Common myeloid progenitor, CD34-positive (primary cell): ENCODE measurements at regions not wholly inside any gene's neighbourhood (a gene's known extent, or its start where the extent isn't known, plus 50 kb on each side); places are given as distances from the start of the nearest gene placed in this dataset.

Experiments
- CTCF ChIA-PET: fragments of 350-600 bp; sonication (Branson Sonifier 250); formaldehyde crosslinking; loops from one replicate; lab custom pipeline; 2021; ENCODE audit warnings: antibody characterized with exemption; lab: Charles Lee
- POLR2A ChIA-PET: fragments of 350-600 bp; sonication (Branson Sonifier 250); formaldehyde crosslinking; loops from one replicate; lab custom pipeline; 2021; ENCODE audit warnings: antibody characterized with exemption; lab: Charles Lee
- DNase-seq, 3 donors: peaks; one replicate each; pipeline versions ENCODE4 v3.0.0 to v3.0.0-alpha.2; 2013
- H3K27ac ChIP-seq, 2 experiments: 1 replicate in 1 of 2; 2 replicates in 1 of 2; pipeline ENCODE4 v1.7.0; 2013; ENCODE audit warnings: inconsistent platforms in 2 of 2, low read length in 2 of 2, mild to moderate bottlenecking in 2 of 2, low read depth in 1 of 2, moderate library complexity in 1 of 2; ENCODE audit not compliant: severe bottlenecking in 2 of 2, insufficient read depth in 1 of 2, poor library complexity in 1 of 2
- H3K27me3 ChIP-seq, 5 experiments: replicated peaks in 2 of 5; 1 replicate in 3 of 5; 2 replicates in 2 of 5; pipeline versions ENCODE4 v1.6.1 to v1.7.0; 2013; ENCODE audit warnings: low read length in 4 of 5, mild to moderate bottlenecking in 2 of 5, moderate library complexity in 2 of 5, inconsistent platforms in 1 of 5; ENCODE audit not compliant: insufficient read depth in 5 of 5, control insufficient read depth in 4 of 5
- H3K36me3 ChIP-seq, 4 experiments: 1 replicate in 2 of 4; 2 replicates in 2 of 4; pipeline versions ENCODE4 v1.6.1 to v1.7.0; 2013; ENCODE audit warnings: low read length in 3 of 4, control low read depth in 1 of 4, mild to moderate bottlenecking in 1 of 4; ENCODE audit not compliant: control insufficient read depth in 4 of 4, insufficient read depth in 4 of 4
- H3K4me1 ChIP-seq, 4 experiments: 1 replicate in 3 of 4; 2 replicates in 1 of 4; pipeline versions ENCODE4 v1.6.1 to v1.7.1; 2013; ENCODE audit warnings: low read length in 3 of 4, mild to moderate bottlenecking in 3 of 4, control low read depth in 1 of 4, inconsistent platforms in 1 of 4, moderate library complexity in 1 of 4; ENCODE audit not compliant: control insufficient read depth in 4 of 4, insufficient read depth in 4 of 4; ENCODE audit errors: control extremely low read depth in 1 of 4
- H3K4me3 ChIP-seq, 7 experiments: 1 replicate in 4 of 7; 2 replicates in 3 of 7; pipeline versions ENCODE4 v1.5.1 to v1.7.0; 2013; ENCODE audit warnings: mild to moderate bottlenecking in 7 of 7, low read length in 6 of 7, moderate library complexity in 6 of 7, inconsistent platforms in 2 of 7, low read depth in 2 of 7, control low read depth in 1 of 7; ENCODE audit not compliant: insufficient read depth in 4 of 7, control insufficient read depth in 1 of 7; ENCODE audit errors: extremely low read depth in 1 of 7
- H3K9me3 ChIP-seq, 5 experiments: 1 replicate in 4 of 5; 2 replicates in 1 of 5; pipeline versions ENCODE4 v1.6.1 to v1.7.1; 2013; ENCODE audit warnings: low read length in 4 of 5, mild to moderate bottlenecking in 2 of 5, inconsistent platforms in 1 of 5, low read depth in 1 of 5, moderate library complexity in 1 of 5; ENCODE audit not compliant: control insufficient read depth in 4 of 5, insufficient read depth in 2 of 5; ENCODE audit errors: control extremely low read depth in 1 of 5
- WGBS: methylation state at CpG from one replicate; pipeline ENCODE4 v1.1.5; 2013; ENCODE audit not compliant: insufficient coverage; 5-methylcytosine and 5-hydroxymethylcytosine counted together

- Histone ChIP-seq H3K27me3 (peaks cover 0 to 65% (median 5%) of the 10 kb centered on the region in 5 experiments), H3K27ac (no peak overlapping the region), H3K36me3 (no peaks in the 10 kb centered on the region), H3K4me3 (no peak overlapping the region), H3K9me3 (peaks cover 0 to 16% (median under 1%) of the 10 kb centered on the region in 5 experiments), H3K4me1 (no peaks in the 10 kb centered on the region)
- ChIA-PET CTCF (no interaction called here), POLR2A (no interaction called here)
- DNase-seq, result no peak
- WGBS, result 85% methylated on average over 4 of the region's 4 CpGs
Observed at GRCh38 chr16:54437921-54438320, 151.3 kb upstream of the IRX3 start.

DNA sequence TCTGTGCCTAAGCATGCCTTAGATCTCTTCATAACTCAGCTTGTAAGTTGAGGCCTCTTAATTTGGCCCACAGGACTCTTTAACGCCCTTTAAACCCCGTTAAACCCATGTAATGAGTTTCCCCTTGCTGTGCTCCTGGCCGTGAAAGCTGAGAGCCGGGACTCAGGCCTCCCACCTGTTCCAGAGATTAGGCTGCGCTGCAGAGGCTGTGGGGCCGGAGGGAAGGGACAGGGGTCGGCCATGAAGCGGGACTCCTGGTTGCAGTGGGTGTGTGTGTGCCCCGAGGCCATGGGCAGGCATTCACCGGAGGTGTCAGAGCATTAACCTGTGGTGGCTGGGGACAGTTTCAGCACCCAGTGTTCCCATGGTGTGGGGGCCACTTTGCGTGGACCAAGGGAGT lies 150.8 kb upstream of the IRX3 start:
- Histone ChIP-seq H3K27me3 (peaks cover 0 to 65% (median 5%) of the 10 kb centered on the region in 5 experiments), H3K4me3 (no peak overlapping the region), H3K4me1 (no peaks in the 10 kb centered on the region), H3K27ac (no peak overlapping the region), H3K9me3 (peaks cover 0 to 15% (median 0%) of the 10 kb centered on the region in 5 experiments), H3K36me3 (no peaks in the 10 kb centered on the region)
- CTCF ChIA-PET, result no interaction called here
- no peak for DNase-seq
- 86% methylated on average over 6 of the region's 11 CpGs for WGBS
- POLR2A ChIA-PET, result no interaction called here

DNA sequence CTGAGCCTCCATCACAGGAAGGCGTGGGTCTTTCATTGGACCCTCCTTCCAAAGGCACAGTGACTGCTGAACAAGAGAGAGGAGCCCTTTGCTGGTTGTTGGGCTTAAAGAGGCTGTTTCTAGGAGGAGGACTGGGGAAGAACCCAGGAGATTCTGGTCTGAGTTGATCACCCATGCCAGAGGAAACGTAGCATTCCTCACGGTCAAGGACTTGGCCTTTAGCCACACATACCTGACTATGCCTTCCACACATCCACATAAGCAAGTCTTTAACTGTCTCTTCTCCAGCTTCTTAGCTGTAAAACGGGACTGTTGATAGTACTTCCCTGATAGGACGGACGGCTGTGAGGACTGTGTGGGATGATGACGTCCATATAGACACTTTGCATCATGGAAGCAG lies 149.8 kb upstream of the IRX3 start:
- DNase-seq, result no peak
- Histone ChIP-seq H3K27ac (no peak overlapping the region), H3K4me1 (peaks cover 0 to under 1% (median 0%) of the 10 kb centered on the region in 4 experiments), H3K36me3 (no peaks in the 10 kb centered on the region), H3K9me3 (peaks cover 0 to 15% (median 0%) of the 10 kb centered on the region in 5 experiments), H3K4me3 (no peak overlapping the region), H3K27me3 (peaks cover 0 to 68% (median 9%) of the 10 kb centered on the region in 5 experiments)
- 100% methylated on average over 2 of the region's 7 CpGs for WGBS
- CTCF ChIA-PET, result no interaction called here
- POLR2A ChIA-PET, result no interaction called here

GRCh38 chr16:54434859-54435258 lies 148.3 kb upstream of the IRX3 start:
- H3K4me3 ChIP-seq, result no peak overlapping the region
- peaks cover 2 to 83% (median 14%) of the 10 kb centered on the region in 5 experiments for H3K27me3 ChIP-seq
- ChIA-PET CTCF (no interaction called here), POLR2A (no interaction called here)
- no peaks in the 10 kb centered on the region for H3K36me3 ChIP-seq
- peaks cover 0 to 21% (median 4%) of the 10 kb centered on the region in 5 experiments for H3K9me3 ChIP-seq
- H3K4me1 ChIP-seq, result peaks cover 0 to 6% (median 2%) of the 10 kb centered on the region in 4 experiments
- WGBS, result no CpG with 5 or more reads among the region's 1 CpG
- DNase-seq, result no peak
- H3K27ac ChIP-seq, result no peak overlapping the region

- 100% methylated on average over 1 of the region's 6 CpGs for WGBS
- no peak for DNase-seq
Observed at GRCh38 chr16:54432897-54433229, 146.3 kb upstream of the IRX3 start.

GRCh38 chr16:54431997-54432896 lies 145.7 kb upstream of the IRX3 start:
- DNase-seq, result no peak
- POLR2A ChIA-PET, result no interaction called here
- H3K27me3 ChIP-seq, result peaks cover 5 to 87% (median 22%) of the 10 kb centered on the region in 5 experiments
- 56% methylated on average over 18 of the region's 23 CpGs for WGBS
- H3K4me3 ChIP-seq, result no peak overlapping the region
- no peak overlapping the region for H3K27ac ChIP-seq
- H3K9me3 ChIP-seq, result peaks cover 0 to 26% (median 5%) of the 10 kb centered on the region in 5 experiments
- CTCF ChIA-PET, result no interaction called here
- H3K4me1 ChIP-seq, result peaks cover 0 to 6% (median 2%) of the 10 kb centered on the region in 4 experiments
- H3K36me3 ChIP-seq, result no peaks in the 10 kb centered on the region

More at GRCh38 chr16:54432897-54433229, 146.3 kb upstream of the IRX3 start:
- H3K4me1 ChIP-seq, result peaks cover 0 to 6% (median 2%) of the 10 kb centered on the region in 4 experiments
- H3K4me3 ChIP-seq, result no peak overlapping the region
- ChIA-PET CTCF (no interaction called here), POLR2A (no interaction called here)
- H3K27me3 ChIP-seq, result peaks cover 5 to 89% (median 22%) of the 10 kb centered on the region in 5 experiments
- H3K27ac ChIP-seq, result no peak overlapping the region
- H3K36me3 ChIP-seq, result no peaks in the 10 kb centered on the region
- H3K9me3 ChIP-seq, result peaks cover 0 to 26% (median 5%) of the 10 kb centered on the region in 5 experiments
